ENCODE measurements at regions not wholly inside any gene's neighbourhood (a gene's known extent, or its start where the extent isn't known, plus 50 kb on each side); places are given as distances from the start of the nearest gene placed in this dataset.
A peak's percentile ranks its signal among the peaks of the same experiment; 100 is the strongest.

DNA sequence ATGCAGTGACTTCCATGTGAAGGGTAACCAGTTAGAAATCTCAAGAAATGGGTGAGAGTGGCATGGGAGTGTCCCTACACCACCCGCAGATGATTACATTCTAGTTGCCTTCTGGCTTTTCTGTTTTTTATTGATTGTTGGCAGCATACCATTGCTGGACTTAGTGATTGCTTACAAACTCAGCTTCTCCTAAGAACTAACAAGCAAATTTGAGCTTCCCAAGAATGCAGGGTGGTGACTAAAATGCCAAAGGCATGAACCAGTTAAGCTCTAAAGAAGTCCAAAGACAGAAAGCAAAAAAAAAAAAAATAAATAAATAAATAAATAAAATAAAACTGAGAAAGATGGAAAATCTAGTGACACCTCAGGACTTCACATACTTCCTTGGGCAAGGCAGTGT lies 245.5 kb upstream of the PARD3B start:
- DNase-seq (ENCODE audit: low read depth) = peak; percentile 58
- H3K4me3 ChIP-seq (ENCODE audit: low read length) = no peak overlapping the region
- TF ChIP-seq, protein P1, sequence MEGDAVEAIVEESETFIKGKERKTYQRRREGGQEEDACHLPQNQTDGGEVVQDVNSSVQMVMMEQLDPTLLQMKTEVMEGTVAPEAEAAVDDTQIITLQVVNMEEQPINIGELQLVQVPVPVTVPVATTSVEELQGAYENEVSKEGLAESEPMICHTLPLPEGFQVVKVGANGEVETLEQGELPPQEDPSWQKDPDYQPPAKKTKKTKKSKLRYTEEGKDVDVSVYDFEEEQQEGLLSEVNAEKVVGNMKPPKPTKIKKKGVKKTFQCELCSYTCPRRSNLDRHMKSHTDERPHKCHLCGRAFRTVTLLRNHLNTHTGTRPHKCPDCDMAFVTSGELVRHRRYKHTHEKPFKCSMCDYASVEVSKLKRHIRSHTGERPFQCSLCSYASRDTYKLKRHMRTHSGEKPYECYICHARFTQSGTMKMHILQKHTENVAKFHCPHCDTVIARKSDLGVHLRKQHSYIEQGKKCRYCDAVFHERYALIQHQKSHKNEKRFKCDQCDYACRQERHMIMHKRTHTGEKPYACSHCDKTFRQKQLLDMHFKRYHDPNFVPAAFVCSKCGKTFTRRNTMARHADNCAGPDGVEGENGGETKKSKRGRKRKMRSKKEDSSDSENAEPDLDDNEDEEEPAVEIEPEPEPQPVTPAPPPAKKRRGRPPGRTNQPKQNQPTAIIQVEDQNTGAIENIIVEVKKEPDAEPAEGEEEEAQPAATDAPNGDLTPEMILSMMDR (conservative IDR thresholded peaks at IDR 0.05; ENCODE audit: low read length) = no peak

DNA sequence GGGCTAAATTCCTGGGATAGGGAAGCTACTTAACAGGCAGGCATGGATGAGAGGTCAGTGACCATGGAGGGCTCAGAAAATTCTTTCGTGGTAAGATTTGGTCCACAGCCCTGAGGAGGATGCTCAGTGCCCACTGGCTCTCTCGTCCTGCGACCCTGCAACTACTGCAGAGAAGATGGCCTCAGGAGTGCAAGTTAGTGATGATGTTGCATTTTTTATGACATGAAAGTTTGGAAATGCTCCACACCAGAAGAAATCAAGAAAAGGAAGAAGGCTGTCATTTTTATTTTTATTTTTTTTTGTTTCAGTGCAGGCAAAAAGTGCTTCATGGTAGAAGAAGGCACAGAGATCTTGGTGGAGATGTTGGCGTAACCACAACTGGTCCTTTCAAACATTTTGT lies 238.6 kb upstream of the PARD3B start:
- TF ChIP-seq, protein P1 (conservative IDR thresholded peaks at IDR 0.05; ENCODE audit: low read length) = no peak
- no peak overlapping the region for H3K4me3 ChIP-seq (ENCODE audit: low read length)
- DNase-seq (ENCODE audit: low read depth) = no peak

DNA sequence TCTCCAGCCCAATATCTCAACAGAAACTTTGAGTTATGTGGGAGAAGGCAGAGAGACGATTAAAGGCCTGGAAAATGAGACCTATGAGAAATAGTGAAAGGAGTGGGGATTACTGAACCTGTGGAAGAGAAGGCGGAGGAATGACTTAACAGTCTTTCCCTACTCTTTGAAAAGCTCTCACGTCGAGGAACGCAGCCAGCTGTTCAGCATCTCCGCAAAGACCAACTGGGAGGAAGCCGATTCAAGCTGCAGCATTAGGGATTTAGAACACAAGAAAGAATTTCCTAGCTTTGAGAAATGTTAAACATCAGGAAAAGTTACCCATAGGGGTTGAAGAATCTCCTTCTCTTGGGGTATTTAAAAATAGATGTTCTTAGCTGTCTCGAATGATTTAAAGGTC lies 233.2 kb upstream of the PARD3B start:
- H3K4me3 ChIP-seq (ENCODE audit: low read length) = no peak overlapping the region
- TF ChIP-seq, protein P1 (conservative IDR thresholded peaks at IDR 0.05; ENCODE audit: low read length) = no peak
- DNase-seq (ENCODE audit: low read depth) = no peak

DNA sequence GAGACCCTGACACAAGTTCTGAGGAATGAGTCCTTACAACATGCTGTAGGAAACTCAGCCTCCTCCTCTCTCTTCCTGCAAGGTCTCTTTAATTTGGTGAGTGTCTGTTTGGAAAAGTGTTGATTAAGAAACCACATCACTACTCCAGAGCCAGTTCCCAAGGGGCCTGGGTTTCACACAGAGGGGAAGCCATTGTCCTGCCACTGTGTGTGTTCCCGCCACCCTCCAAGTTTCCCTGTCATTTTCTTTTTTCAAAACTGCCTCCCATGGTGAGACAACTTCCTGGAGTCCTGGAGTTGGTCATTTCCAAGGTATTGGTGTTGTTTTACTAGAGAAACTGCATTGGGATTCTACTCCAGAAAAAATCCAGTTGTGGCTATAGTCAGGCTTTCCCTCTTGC lies 232.0 kb upstream of the PARD3B start:
- H3K4me3 ChIP-seq (ENCODE audit: low read length) = no peak overlapping the region
- TF ChIP-seq, protein P1 (conservative IDR thresholded peaks at IDR 0.05; ENCODE audit: low read length) = no peak
- DNase-seq (ENCODE audit: low read depth) = no peak

DNA sequence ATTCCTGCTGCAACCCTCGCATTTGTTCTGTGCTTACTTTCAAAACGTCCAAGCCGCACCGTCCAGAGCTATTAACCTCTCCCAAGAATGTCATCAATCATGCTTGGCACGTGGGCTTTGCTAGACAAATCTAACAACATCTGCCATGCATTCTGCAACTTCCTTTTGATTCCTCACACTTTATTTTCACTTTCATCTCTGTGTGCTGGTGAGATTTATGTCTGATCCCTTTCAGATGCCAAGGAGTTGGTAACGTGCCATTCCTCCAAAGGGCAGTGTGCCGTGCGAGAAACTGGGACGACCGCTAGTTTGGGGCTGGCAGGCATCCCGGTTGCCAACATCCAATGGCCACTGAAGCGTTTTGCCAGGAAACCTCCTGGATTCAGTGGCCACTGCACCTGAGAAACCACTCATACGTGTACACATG lies 230.0 kb upstream of the PARD3B start:
- peak overlapping the region; percentile 12 for H3K4me3 ChIP-seq (ENCODE audit: low read length)
- DNase-seq (ENCODE audit: low read depth) = peak; percentile 82
- TF ChIP-seq, protein P1 (conservative IDR thresholded peaks at IDR 0.05; ENCODE audit: low read length) = no peak

DNA sequence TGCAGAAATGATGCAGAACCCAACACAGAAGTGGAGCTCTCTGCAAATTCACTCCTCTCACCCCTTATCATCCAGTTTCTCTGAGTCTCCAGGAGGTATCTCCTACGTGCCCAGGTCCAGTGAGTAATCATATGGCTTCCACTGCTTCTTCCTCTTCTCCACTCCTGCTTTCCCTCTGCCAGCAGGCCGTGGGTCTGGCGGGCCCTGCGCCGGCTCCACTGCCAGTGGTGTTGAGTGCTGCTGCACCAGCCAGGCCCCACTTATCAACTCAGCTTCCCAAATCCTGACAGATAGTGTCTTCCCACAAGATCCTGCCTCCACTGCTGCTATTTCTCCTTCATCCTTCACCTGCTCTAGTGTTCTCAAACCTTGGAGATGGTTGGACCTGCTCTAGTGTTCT lies 227.6 kb upstream of the PARD3B start:
- TF ChIP-seq, protein P1 (conservative IDR thresholded peaks at IDR 0.05; ENCODE audit: low read length) = no peak
- no peak overlapping the region for H3K4me3 ChIP-seq (ENCODE audit: low read length)
- DNase-seq (ENCODE audit: low read depth) = no peak

DNA sequence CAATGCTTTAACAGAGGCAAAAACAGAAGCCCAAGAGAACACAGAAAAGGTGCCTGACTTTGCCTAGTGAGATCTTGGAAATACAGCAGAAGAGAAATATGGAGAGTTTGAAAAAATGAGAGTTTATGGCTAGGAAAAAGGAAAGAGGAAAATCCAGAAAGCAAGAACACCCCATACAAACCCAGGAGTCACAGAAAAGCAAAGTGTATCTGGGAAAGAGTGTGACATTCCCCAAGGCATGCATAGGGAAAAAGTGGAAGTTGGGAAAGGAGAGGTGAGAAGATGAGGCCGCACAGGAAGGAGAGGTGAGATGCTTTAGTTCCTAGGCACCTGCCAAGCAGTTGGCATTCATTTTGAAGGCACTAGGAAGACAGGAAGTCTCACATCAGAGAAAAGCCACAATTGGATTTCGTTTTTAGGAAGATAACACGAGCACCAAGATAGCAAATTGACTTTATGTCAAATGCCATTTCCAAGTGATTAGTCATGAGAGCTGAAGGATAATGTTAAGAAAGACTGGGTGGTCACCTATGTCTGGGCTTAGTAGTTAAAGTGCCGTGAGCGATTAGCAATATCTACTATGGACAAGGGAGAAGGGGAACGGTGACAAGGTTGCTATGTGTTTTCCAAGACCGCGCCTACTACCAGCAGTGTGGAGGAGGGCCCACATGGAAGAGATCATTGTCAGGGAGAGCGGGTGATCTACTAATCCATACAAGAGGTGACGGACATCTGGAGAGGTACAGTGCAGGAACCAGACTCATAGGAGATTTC lies 224.1 kb upstream of the PARD3B start:
- TF ChIP-seq, protein P1 (conservative IDR thresholded peaks at IDR 0.05; ENCODE audit: low read length) = no peak
- no peak for DNase-seq (ENCODE audit: low read depth)
- H3K4me3 ChIP-seq (ENCODE audit: low read length) = no peak overlapping the region

Data from AG10803 (cell line).